ENCODE measurements at regions not wholly inside any gene's neighbourhood (a gene's known extent, or its start where the extent isn't known, plus 50 kb on each side); places are given as distances from the start of the nearest gene placed in this dataset.

GRCh38 chr18:29753379-29753778 lies 1289.2 kb downstream of the DSC3 start:
- WGBS, 2 experiments (ENCODE audit: extremely low coverage in 1 of 2, insufficient coverage in 1 of 2, insufficient read length in 1 of 2, insufficient replicate concordance in 2 of 2, low coverage in 1 of 2, low lambda C conversion rate in 2 of 2, missing lambda C conversion rate in 1 of 2) = 99% methylated on average over 4 of the region's 4 CpGs; no CpG with 5 or more reads in 1 of the 2 experiments
- Histone ChIP-seq H2AFZ (ENCODE audit: low read length) (no peak overlapping the region), H2BK5ac (ENCODE audit: low read depth, low read length) (no peak overlapping the region), H3K36me3 (ENCODE audit: control insufficient read depth in 2 of 4, insufficient read depth in 4 of 4, low read length in 3 of 4) (no peaks in the 10 kb centered on the region), H2BK20ac (ENCODE audit: low read length) (no peak overlapping the region), H2AK5ac (ENCODE audit: low read depth, low read length) (no peak overlapping the region), H2BK15ac (ENCODE audit: low read length) (no peak overlapping the region), H3K27me3 (replicated peaks in 1 of 4; ENCODE audit: control insufficient read depth in 3 of 4, extremely low read depth in 1 of 4, insufficient read depth in 3 of 4, low read length in 3 of 4) (no peaks in the 10 kb centered on the region), H3K4me2 (ENCODE audit: insufficient read depth in 1 of 2, low read depth in 2 of 2, low read length in 2 of 2) (no peak overlapping the region), H3K18ac (ENCODE audit: extremely low read depth, low read length) (no peak overlapping the region), H3K27ac (ENCODE audit: low read depth, low read length) (no peak overlapping the region), H3K79me2 (ENCODE audit: control insufficient read depth in 1 of 2, insufficient read depth in 2 of 2, low read length in 2 of 2) (no peaks in the 10 kb centered on the region), H3K9ac (replicated peaks in 1 of 4; ENCODE audit: extremely low read depth in 1 of 4, low read depth in 3 of 4, low read length in 3 of 4) (no peak overlapping the region), H4K8ac (ENCODE audit: extremely low read depth, insufficient read depth, low read length) (no peak overlapping the region), H3K23ac (ENCODE audit: insufficient read length) (no peak overlapping the region), H3K14ac (ENCODE audit: insufficient read length) (no peak overlapping the region), H3K4me1 (replicated peaks in 1 of 4; ENCODE audit: control insufficient read depth in 3 of 4, insufficient read depth in 4 of 4, low read length in 3 of 4) (no peaks in the 10 kb centered on the region), H3K79me1 (ENCODE audit: low read depth, low read length) (no peaks in the 10 kb centered on the region), H3K4ac (replicated peaks; ENCODE audit: insufficient read length, low read depth, low read length) (no peak overlapping the region), H4K91ac (replicated peaks; ENCODE audit: insufficient read length, low read length) (no peak overlapping the region), H4K5ac (ENCODE audit: insufficient read length, low read depth, low read length) (no peak overlapping the region), H3K56ac (replicated peaks; ENCODE audit: insufficient read length, low read depth, low read length) (no peak overlapping the region), H3K9me3 (ENCODE audit: insufficient read depth in 2 of 2, low read depth in 1 of 2, low read length in 1 of 2) (no peaks in the 10 kb centered on the region), H3K4me3 (ENCODE audit: extremely low read depth in 1 of 4, insufficient read depth in 2 of 4, low read depth in 3 of 4, low read length in 4 of 4) (no peak overlapping the region), H3K23me2 (ENCODE audit: low read depth, low read length) (no peaks in the 10 kb centered on the region), H2BK12ac (ENCODE audit: low read depth, low read length) (no peak overlapping the region), H2BK120ac (replicated peaks; ENCODE audit: low read depth, low read length) (no peak overlapping the region), H4K20me1 (replicated peaks in 1 of 2; ENCODE audit: control insufficient read depth in 1 of 2, insufficient read depth in 2 of 2, low read length in 2 of 2) (no peaks in the 10 kb centered on the region)
- ChIA-PET CTCF (ENCODE audit: partially characterized antibody) (no interaction called here), POLR2A (ENCODE audit: partially characterized antibody) (no interaction called here)
- DNase-seq (ENCODE audit: low read depth in 1 of 2, low spot score in 2 of 2) (no peak), FAIRE-seq (no peak)
- no peak for TF ChIP-seq POLR2AphosphoS5 (IDR thresholded peaks at IDR 0.05; ENCODE audit: low read depth, low read length)
- no peak for TF ChIP-seq BRCA1 (IDR thresholded peaks at IDR 0.05; ENCODE audit: low read depth, low read length)
- TF ChIP-seq TBP (IDR thresholded peaks at IDR 0.05; ENCODE audit: low read depth, low read length) = no peak
- TF ChIP-seq USF2 (IDR thresholded peaks at IDR 0.05; ENCODE audit: low read length) = no peak
- no peak for TF ChIP-seq FOSL1 (IDR thresholded peaks at IDR 0.05; ENCODE audit: insufficient read depth, low read depth, low read length)
- TF ChIP-seq EZH2 (IDR thresholded peaks at IDR 0.05; ENCODE audit: low read depth, low read length, severe bottlenecking) = no peak
- no peak for TF ChIP-seq TAF1 (IDR thresholded peaks at IDR 0.05; ENCODE audit: low read depth, low read length)
